ENCODE measurements at regions not wholly inside any gene's neighbourhood (a gene's known extent, or its start where the extent isn't known, plus 50 kb on each side); places are given as distances from the start of the nearest gene placed in this dataset.

GRCh38 chr15:69637818-69638217 is 185.2 kb downstream of the RPLP1 start:
- no peak overlapping the region for H3K9ac ChIP-seq (ENCODE audit: low read length)
- H3K27me3 ChIP-seq (ENCODE audit: control insufficient read depth in 1 of 2, insufficient read depth in 2 of 2, low read length in 2 of 2): no peaks in the 10 kb centered on the region

GRCh38 chr15:69643476-69643875 is 190.9 kb downstream of the RPLP1 start:
- H3K4me1 ChIP-seq (ENCODE audit: insufficient read depth, low read length): no peaks in the 10 kb centered on the region
- no peak overlapping the region for H3K27ac ChIP-seq (ENCODE audit: low read depth, low read length)
- no peaks in the 10 kb centered on the region for H3K9me3 ChIP-seq (ENCODE audit: low read length)
- H3K36me3 ChIP-seq (ENCODE audit: insufficient read depth, low read length): no peaks in the 10 kb centered on the region
- H3K27me3 ChIP-seq (ENCODE audit: control insufficient read depth in 1 of 2, insufficient read depth in 2 of 2, low read length in 2 of 2): peaks cover 0 to 8% of the 10 kb centered on the region in 2 donors
- H3K4me3 ChIP-seq (ENCODE audit: low read depth in 1 of 2, low read length in 2 of 2): no peak overlapping the region
- H3K9ac ChIP-seq (ENCODE audit: low read length): no peak overlapping the region

More at GRCh38 chr15:69637818-69638217, 185.2 kb downstream of the RPLP1 start:
- no peak overlapping the region for H3K4me3 ChIP-seq (ENCODE audit: low read depth in 1 of 2, low read length in 2 of 2)
- no peaks in the 10 kb centered on the region for H3K9me3 ChIP-seq (ENCODE audit: low read length)
- H3K36me3 ChIP-seq (ENCODE audit: insufficient read depth, low read length): no peaks in the 10 kb centered on the region
- no peak overlapping the region for H3K27ac ChIP-seq (ENCODE audit: low read depth, low read length)
- H3K4me1 ChIP-seq (ENCODE audit: insufficient read depth, low read length): no peaks in the 10 kb centered on the region

- H3K4me3 ChIP-seq (ENCODE audit: low read depth in 1 of 2, low read length in 2 of 2): no peak overlapping the region
- H3K36me3 ChIP-seq (ENCODE audit: insufficient read depth, low read length): no peaks in the 10 kb centered on the region
- no peaks in the 10 kb centered on the region for H3K9me3 ChIP-seq (ENCODE audit: low read length)
- no peaks in the 10 kb centered on the region for H3K4me1 ChIP-seq (ENCODE audit: insufficient read depth, low read length)
- no peak overlapping the region for H3K9ac ChIP-seq (ENCODE audit: low read length)
- H3K27me3 ChIP-seq (ENCODE audit: control insufficient read depth in 1 of 2, insufficient read depth in 2 of 2, low read length in 2 of 2): peaks cover 0 to 8% of the 10 kb centered on the region in 2 donors
- no peak overlapping the region for H3K27ac ChIP-seq (ENCODE audit: low read depth, low read length)
Observed at GRCh38 chr15:69643971-69644370, 191.4 kb downstream of the RPLP1 start.

- Histone ChIP-seq H3K9ac (ENCODE audit: low read length) (no peak overlapping the region), H3K9me3 (ENCODE audit: low read length) (no peaks in the 10 kb centered on the region), H3K4me3 (ENCODE audit: low read depth in 1 of 2, low read length in 2 of 2) (no peak overlapping the region), H3K27ac (ENCODE audit: low read depth, low read length) (no peak overlapping the region), H3K27me3 (ENCODE audit: control insufficient read depth in 1 of 2, insufficient read depth in 2 of 2, low read length in 2 of 2) (peaks cover 0 to 8% of the 10 kb centered on the region in 2 donors), H3K4me1 (ENCODE audit: insufficient read depth, low read length) (no peaks in the 10 kb centered on the region), H3K36me3 (ENCODE audit: insufficient read depth, low read length) (no peaks in the 10 kb centered on the region)
Observed at GRCh38 chr15:69644876-69645275, 192.3 kb downstream of the RPLP1 start.

GRCh38 chr15:69647142-69647513 is 194.5 kb downstream of the RPLP1 start:
- Histone ChIP-seq H3K27ac (ENCODE audit: low read depth, low read length) (no peak overlapping the region), H3K4me1 (ENCODE audit: insufficient read depth, low read length) (no peaks in the 10 kb centered on the region), H3K9ac (ENCODE audit: low read length) (no peak overlapping the region), H3K36me3 (ENCODE audit: insufficient read depth, low read length) (no peaks in the 10 kb centered on the region), H3K9me3 (ENCODE audit: low read length) (no peaks in the 10 kb centered on the region), H3K4me3 (ENCODE audit: low read depth in 1 of 2, low read length in 2 of 2) (no peak overlapping the region), H3K27me3 (ENCODE audit: control insufficient read depth in 1 of 2, insufficient read depth in 2 of 2, low read length in 2 of 2) (peaks cover 0 to 8% of the 10 kb centered on the region in 2 donors)

- Histone ChIP-seq H3K4me1 (ENCODE audit: insufficient read depth, low read length) (no peaks in the 10 kb centered on the region), H3K9me3 (ENCODE audit: low read length) (no peaks in the 10 kb centered on the region), H3K4me3 (ENCODE audit: low read depth in 1 of 2, low read length in 2 of 2) (no peak overlapping the region), H3K9ac (ENCODE audit: low read length) (no peak overlapping the region), H3K36me3 (ENCODE audit: insufficient read depth, low read length) (no peaks in the 10 kb centered on the region), H3K27ac (ENCODE audit: low read depth, low read length) (no peak overlapping the region), H3K27me3 (ENCODE audit: control insufficient read depth in 1 of 2, insufficient read depth in 2 of 2, low read length in 2 of 2) (peaks cover 0 to 8% of the 10 kb centered on the region in 2 donors)
Observed at GRCh38 chr15:69648212-69648611, 195.6 kb downstream of the RPLP1 start.

GRCh38 chr15:69648775-69649735 is 196.4 kb downstream of the RPLP1 start:
- H3K36me3 ChIP-seq (ENCODE audit: insufficient read depth, low read length): no peaks in the 10 kb centered on the region
- H3K9ac ChIP-seq (ENCODE audit: low read length): no peak overlapping the region
- no peak overlapping the region for H3K4me3 ChIP-seq (ENCODE audit: low read depth in 1 of 2, low read length in 2 of 2)
- H3K27ac ChIP-seq (ENCODE audit: low read depth, low read length): no peak overlapping the region
- no peaks in the 10 kb centered on the region for H3K4me1 ChIP-seq (ENCODE audit: insufficient read depth, low read length)
- H3K9me3 ChIP-seq (ENCODE audit: low read length): no peaks in the 10 kb centered on the region
- H3K27me3 ChIP-seq (ENCODE audit: control insufficient read depth in 1 of 2, insufficient read depth in 2 of 2, low read length in 2 of 2): peaks cover 0 to 8% of the 10 kb centered on the region in 2 donors

GRCh38 chr15:69652293-69652692 is 199.7 kb downstream of the RPLP1 start:
- no peaks in the 10 kb centered on the region for H3K36me3 ChIP-seq (ENCODE audit: insufficient read depth, low read length)
- no peak overlapping the region for H3K27ac ChIP-seq (ENCODE audit: low read depth, low read length)
- H3K9me3 ChIP-seq (ENCODE audit: low read length): no peaks in the 10 kb centered on the region
- no peak overlapping the region for H3K4me3 ChIP-seq (ENCODE audit: low read depth in 1 of 2, low read length in 2 of 2)
- no peak overlapping the region for H3K9ac ChIP-seq (ENCODE audit: low read length)
- no peaks in the 10 kb centered on the region for H3K4me1 ChIP-seq (ENCODE audit: insufficient read depth, low read length)
- peaks cover 0 to 3% of the 10 kb centered on the region in 2 donors for H3K27me3 ChIP-seq (ENCODE audit: control insufficient read depth in 1 of 2, insufficient read depth in 2 of 2, low read length in 2 of 2)

- Histone ChIP-seq H3K36me3 (ENCODE audit: insufficient read depth, low read length) (no peaks in the 10 kb centered on the region), H3K27ac (ENCODE audit: low read depth, low read length) (no peak overlapping the region), H3K4me3 (ENCODE audit: low read depth in 1 of 2, low read length in 2 of 2) (no peak overlapping the region), H3K9ac (ENCODE audit: low read length) (no peak overlapping the region), H3K27me3 (ENCODE audit: control insufficient read depth in 1 of 2, insufficient read depth in 2 of 2, low read length in 2 of 2) (no peaks in the 10 kb centered on the region), H3K9me3 (ENCODE audit: low read length) (no peaks in the 10 kb centered on the region), H3K4me1 (ENCODE audit: insufficient read depth, low read length) (no peaks in the 10 kb centered on the region)
Observed at GRCh38 chr15:69652751-69653305, 200.2 kb downstream of the RPLP1 start.

GRCh38 chr15:69653306-69653705 is 200.7 kb downstream of the RPLP1 start:
- Histone ChIP-seq H3K36me3 (ENCODE audit: insufficient read depth, low read length) (no peaks in the 10 kb centered on the region), H3K9me3 (ENCODE audit: low read length) (no peaks in the 10 kb centered on the region), H3K27me3 (ENCODE audit: control insufficient read depth in 1 of 2, insufficient read depth in 2 of 2, low read length in 2 of 2) (peaks cover 0 to 1% of the 10 kb centered on the region in 2 donors), H3K4me3 (ENCODE audit: low read depth in 1 of 2, low read length in 2 of 2) (no peak overlapping the region), H3K27ac (ENCODE audit: low read depth, low read length) (no peak overlapping the region), H3K4me1 (ENCODE audit: insufficient read depth, low read length) (no peaks in the 10 kb centered on the region), H3K9ac (ENCODE audit: low read length) (no peak overlapping the region)

- peaks cover 0 to 4% of the 10 kb centered on the region in 2 donors for H3K27me3 ChIP-seq (ENCODE audit: control insufficient read depth in 1 of 2, insufficient read depth in 2 of 2, low read length in 2 of 2)
- no peak overlapping the region for H3K4me3 ChIP-seq (ENCODE audit: low read depth in 1 of 2, low read length in 2 of 2)
- no peaks in the 10 kb centered on the region for H3K9me3 ChIP-seq (ENCODE audit: low read length)
- no peaks in the 10 kb centered on the region for H3K36me3 ChIP-seq (ENCODE audit: insufficient read depth, low read length)
- no peaks in the 10 kb centered on the region for H3K4me1 ChIP-seq (ENCODE audit: insufficient read depth, low read length)
- no peak overlapping the region for H3K27ac ChIP-seq (ENCODE audit: low read depth, low read length)
- H3K9ac ChIP-seq (ENCODE audit: low read length): no peak overlapping the region
Observed at GRCh38 chr15:69653846-69654245, 201.2 kb downstream of the RPLP1 start.

All from muscle layer of colon (tissue), 2 donors.